ENCODE measurements at regions not wholly inside any gene's neighbourhood (a gene's known extent, or its start where the extent isn't known, plus 50 kb on each side); places are given as distances from the start of the nearest gene placed in this dataset.
"Not testable (repeated sequence)": the region's sequence is repeated elsewhere in the genome, so short reads cannot be mapped to it uniquely, and the experiment has no call there.

DNA sequence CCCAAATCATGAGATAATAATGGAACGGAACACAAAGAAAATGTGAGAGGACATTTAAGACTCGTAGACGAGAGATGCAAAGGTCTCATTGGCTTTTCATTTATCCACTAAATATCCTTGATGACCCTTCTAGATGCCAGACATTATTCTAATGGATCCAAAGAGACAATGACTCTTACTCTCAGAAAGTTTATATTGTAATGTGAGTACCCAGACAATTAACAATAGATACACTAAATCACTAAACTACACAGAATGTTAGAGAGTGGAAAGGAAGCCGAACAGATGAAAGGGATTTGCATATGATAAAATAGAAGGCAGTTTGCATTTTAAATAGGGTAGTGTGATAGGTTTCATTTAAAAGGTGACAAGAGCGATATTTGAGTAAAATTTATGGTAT, 973.3 kb downstream of the TAF11L14 start:
- ChIA-PET POLR2A (no interaction called here), CTCF (no interaction called here)
- in situ Hi-C loops (cut with HindIII; ENCODE audit: low pct_unique_long_range_greater_than_20kb, low sequenced_read_pairs) (no loop called here), intact Hi-C loops (cut with micrococcal nuclease; ENCODE audit: unreplicated experiment) (no loop called here)
- 0 out of 2 replicates have a peak, but pooled peaks cover 3% of the 10 kb centered on the region for H3K9me3 ChIP-seq (ENCODE audit: control insufficient read depth, insufficient read depth, low read depth, low read length)
- no peak for ATAC-seq
- no peaks in the 10 kb centered on the region for H3K27me3 ChIP-seq (ENCODE audit: control insufficient read depth, insufficient read depth, low read length)
- H3K36me3 ChIP-seq (ENCODE audit: control insufficient read depth, insufficient read depth, low read length), result no peaks in the 10 kb centered on the region
- no peak overlapping the region for H3K27ac ChIP-seq (ENCODE audit: low read length)
- no peak overlapping the region for H3K4me3 ChIP-seq (ENCODE audit: low read depth in 2 of 2, low read length in 2 of 2)
- DNase-seq (ENCODE audit: low read depth, low spot score), result no peak
- no peaks in the 10 kb centered on the region for H3K4me1 ChIP-seq (ENCODE audit: control insufficient read depth, insufficient read depth, low read length)
- BruUV-seq (replicated peaks), result no TSS peak
- no peak for TF ChIP-seq TCF7L2 (IDR thresholded peaks at IDR 0.05; ENCODE audit: low read depth, low read length)
- TF ChIP-seq SIN3A (IDR thresholded peaks at IDR 0.05; ENCODE audit: borderline replicate concordance, insufficient read depth, low read depth, low read length), result no peak
- TF ChIP-seq POLR2AphosphoS5 (IDR thresholded peaks at IDR 0.05; ENCODE audit: low read depth, low read length), result no peak
- TF ChIP-seq, protein P1, sequence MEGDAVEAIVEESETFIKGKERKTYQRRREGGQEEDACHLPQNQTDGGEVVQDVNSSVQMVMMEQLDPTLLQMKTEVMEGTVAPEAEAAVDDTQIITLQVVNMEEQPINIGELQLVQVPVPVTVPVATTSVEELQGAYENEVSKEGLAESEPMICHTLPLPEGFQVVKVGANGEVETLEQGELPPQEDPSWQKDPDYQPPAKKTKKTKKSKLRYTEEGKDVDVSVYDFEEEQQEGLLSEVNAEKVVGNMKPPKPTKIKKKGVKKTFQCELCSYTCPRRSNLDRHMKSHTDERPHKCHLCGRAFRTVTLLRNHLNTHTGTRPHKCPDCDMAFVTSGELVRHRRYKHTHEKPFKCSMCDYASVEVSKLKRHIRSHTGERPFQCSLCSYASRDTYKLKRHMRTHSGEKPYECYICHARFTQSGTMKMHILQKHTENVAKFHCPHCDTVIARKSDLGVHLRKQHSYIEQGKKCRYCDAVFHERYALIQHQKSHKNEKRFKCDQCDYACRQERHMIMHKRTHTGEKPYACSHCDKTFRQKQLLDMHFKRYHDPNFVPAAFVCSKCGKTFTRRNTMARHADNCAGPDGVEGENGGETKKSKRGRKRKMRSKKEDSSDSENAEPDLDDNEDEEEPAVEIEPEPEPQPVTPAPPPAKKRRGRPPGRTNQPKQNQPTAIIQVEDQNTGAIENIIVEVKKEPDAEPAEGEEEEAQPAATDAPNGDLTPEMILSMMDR (IDR thresholded peaks at IDR 0.05), result no peak
- TF ChIP-seq, protein P2, sequence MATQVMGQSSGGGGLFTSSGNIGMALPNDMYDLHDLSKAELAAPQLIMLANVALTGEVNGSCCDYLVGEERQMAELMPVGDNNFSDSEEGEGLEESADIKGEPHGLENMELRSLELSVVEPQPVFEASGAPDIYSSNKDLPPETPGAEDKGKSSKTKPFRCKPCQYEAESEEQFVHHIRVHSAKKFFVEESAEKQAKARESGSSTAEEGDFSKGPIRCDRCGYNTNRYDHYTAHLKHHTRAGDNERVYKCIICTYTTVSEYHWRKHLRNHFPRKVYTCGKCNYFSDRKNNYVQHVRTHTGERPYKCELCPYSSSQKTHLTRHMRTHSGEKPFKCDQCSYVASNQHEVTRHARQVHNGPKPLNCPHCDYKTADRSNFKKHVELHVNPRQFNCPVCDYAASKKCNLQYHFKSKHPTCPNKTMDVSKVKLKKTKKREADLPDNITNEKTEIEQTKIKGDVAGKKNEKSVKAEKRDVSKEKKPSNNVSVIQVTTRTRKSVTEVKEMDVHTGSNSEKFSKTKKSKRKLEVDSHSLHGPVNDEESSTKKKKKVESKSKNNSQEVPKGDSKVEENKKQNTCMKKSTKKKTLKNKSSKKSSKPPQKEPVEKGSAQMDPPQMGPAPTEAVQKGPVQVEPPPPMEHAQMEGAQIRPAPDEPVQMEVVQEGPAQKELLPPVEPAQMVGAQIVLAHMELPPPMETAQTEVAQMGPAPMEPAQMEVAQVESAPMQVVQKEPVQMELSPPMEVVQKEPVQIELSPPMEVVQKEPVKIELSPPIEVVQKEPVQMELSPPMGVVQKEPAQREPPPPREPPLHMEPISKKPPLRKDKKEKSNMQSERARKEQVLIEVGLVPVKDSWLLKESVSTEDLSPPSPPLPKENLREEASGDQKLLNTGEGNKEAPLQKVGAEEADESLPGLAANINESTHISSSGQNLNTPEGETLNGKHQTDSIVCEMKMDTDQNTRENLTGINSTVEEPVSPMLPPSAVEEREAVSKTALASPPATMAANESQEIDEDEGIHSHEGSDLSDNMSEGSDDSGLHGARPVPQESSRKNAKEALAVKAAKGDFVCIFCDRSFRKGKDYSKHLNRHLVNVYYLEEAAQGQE (IDR thresholded peaks at IDR 0.05; ENCODE audit: insufficient read depth in 1 of 2, low read depth in 2 of 2, low read length in 1 of 2), result no peak

DNA sequence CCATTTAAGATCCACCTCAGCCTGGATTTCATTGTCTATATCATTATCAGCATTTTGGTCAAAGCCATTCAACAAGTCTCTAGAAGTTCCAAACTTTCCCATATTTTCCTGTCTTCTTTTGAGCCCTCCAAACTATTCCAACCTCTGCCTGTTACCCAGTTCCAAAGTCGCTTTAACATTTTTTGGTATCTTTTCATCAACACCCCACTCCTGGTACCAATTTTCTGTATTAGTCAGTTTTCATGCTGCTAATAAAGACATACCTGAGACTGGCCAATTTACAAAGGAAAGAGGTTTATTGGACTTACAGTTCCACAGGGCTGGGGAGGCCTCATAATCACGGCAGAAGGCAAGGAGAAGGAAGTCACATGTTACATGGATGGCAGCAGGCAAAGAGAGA, 982.9 kb downstream of the TAF11L14 start:
- H3K4me3 ChIP-seq (ENCODE audit: low read depth in 2 of 2, low read length in 2 of 2); ATAC-seq; in situ Hi-C loops (cut with HindIII; ENCODE audit: low pct_unique_long_range_greater_than_20kb, low sequenced_read_pairs); CTCF ChIA-PET; DNase-seq (ENCODE audit: low read depth, low spot score); BruUV-seq (replicated peaks); H3K9me3 ChIP-seq (ENCODE audit: control insufficient read depth, insufficient read depth, low read depth, low read length); POLR2A ChIA-PET; intact Hi-C loops (cut with micrococcal nuclease; ENCODE audit: unreplicated experiment); H3K4me1 ChIP-seq (ENCODE audit: control insufficient read depth, insufficient read depth, low read length); H3K36me3 ChIP-seq (ENCODE audit: control insufficient read depth, insufficient read depth, low read length); H3K27me3 ChIP-seq (ENCODE audit: control insufficient read depth, insufficient read depth, low read length); H3K27ac ChIP-seq (ENCODE audit: low read length): not testable (repeated sequence)

DNA sequence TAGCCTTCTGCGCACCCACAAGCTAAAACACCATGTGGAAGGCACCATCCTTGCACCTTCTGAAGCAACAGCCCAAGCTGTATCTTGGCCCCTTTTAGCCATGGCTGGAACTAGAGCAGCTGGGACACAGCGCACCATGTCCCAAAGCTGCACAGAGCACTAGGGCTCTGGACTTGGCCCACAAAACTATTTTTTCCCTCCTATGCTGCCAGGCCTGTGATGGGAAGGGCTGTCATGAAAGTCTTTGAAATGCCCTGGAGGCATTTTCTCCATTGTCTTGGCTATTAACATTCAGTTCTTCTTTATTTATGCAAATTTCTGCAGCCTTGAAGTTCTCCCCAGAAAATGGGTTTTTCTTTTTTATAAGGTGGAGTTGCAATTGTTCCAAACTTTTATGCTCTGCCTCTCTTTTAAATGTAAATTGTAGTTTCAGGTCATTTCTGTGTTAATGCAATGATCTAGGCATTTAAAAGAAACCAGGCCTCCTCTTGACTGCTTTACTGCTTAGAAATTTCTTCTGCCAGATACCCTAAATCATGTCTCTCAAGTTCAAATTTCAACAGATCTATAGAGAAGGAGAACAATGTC, 996.3 kb downstream of the TAF11L14 start:
- POLR2A ChIA-PET, result no interaction called here
- H3K36me3 ChIP-seq (ENCODE audit: control insufficient read depth, insufficient read depth, low read length), result no peaks in the 10 kb centered on the region
- TF ChIP-seq TCF7L2 (IDR thresholded peaks at IDR 0.05; ENCODE audit: low read depth, low read length), result no peak
- TF ChIP-seq, protein P2 (IDR thresholded peaks at IDR 0.05; ENCODE audit: insufficient read depth in 1 of 2, low read depth in 2 of 2, low read length in 1 of 2), result no peak
- TF ChIP-seq SIN3A (IDR thresholded peaks at IDR 0.05; ENCODE audit: borderline replicate concordance, insufficient read depth, low read depth, low read length), result no peak
- TF ChIP-seq, protein P1 (IDR thresholded peaks at IDR 0.05), result no peak
- TF ChIP-seq POLR2AphosphoS5 (IDR thresholded peaks at IDR 0.05; ENCODE audit: low read depth, low read length), result no peak
- no peak overlapping the region for H3K4me3 ChIP-seq (ENCODE audit: low read depth in 2 of 2, low read length in 2 of 2)
- no peaks in the 10 kb centered on the region for H3K4me1 ChIP-seq (ENCODE audit: control insufficient read depth, insufficient read depth, low read length)
- DNase-seq (ENCODE audit: low read depth, low spot score) (no peak), ATAC-seq (no peak)
- H3K9me3 ChIP-seq (ENCODE audit: control insufficient read depth, insufficient read depth, low read depth, low read length), result no peaks in the 10 kb centered on the region
- no peak overlapping the region for H3K27ac ChIP-seq (ENCODE audit: low read length)
- no TSS peak for BruUV-seq (replicated peaks)
- intact Hi-C loops (cut with micrococcal nuclease; ENCODE audit: unreplicated experiment), result no loop called here
- no peaks in the 10 kb centered on the region for H3K27me3 ChIP-seq (ENCODE audit: control insufficient read depth, insufficient read depth, low read length)
- CTCF ChIA-PET, result no interaction called here
- in situ Hi-C loops (cut with HindIII; ENCODE audit: low pct_unique_long_range_greater_than_20kb, low sequenced_read_pairs), result no loop called here
